SK-N-SH (cell line): ENCODE measurements at regions not wholly inside any gene's neighbourhood (a gene's known extent, or its start where the extent isn't known, plus 50 kb on each side); places are given as distances from the start of the nearest gene placed in this dataset.

Source experiments
- CTCF ChIA-PET: fragments of 300-600, 350-600 bp; formaldehyde crosslinking; extraction: SDS; loops from one replicate; lab custom pipeline; 2021; lab: Yijun Ruan, JAX
- POLR2A ChIA-PET: fragments of 350-600 bp; sonication (Branson Sonifier 250); formaldehyde crosslinking; extraction: SDS; loops from one replicate; lab custom pipeline; 2020; ENCODE audit warnings: antibody characterized with exemption, inconsistent platforms; lab: Yijun Ruan, JAX
- DNase-seq: peaks from one replicate; pipeline ENCODE4 v3.0.0; 2012
- H2AFZ ChIP-seq: fragments of 200-600 bp; sonication (generic); 2 replicates; pipeline ENCODE4 v1.8.1; 2016; ENCODE audit warnings: antibody characterized with exemption, mild to moderate bottlenecking, low read depth
- H3F3A ChIP-seq: fragments of 200-600 bp; sonication (generic); replicated peaks from 2 replicates; pipeline ENCODE3; 2016; ENCODE audit warnings: antibody characterized with exemption, mild to moderate bottlenecking; ENCODE audit not compliant: insufficient read depth
- H3K27ac ChIP-seq, 2 experiments: fragments of 200-500 bp in 1 of 2; fragments of 200-600 bp in 1 of 2; sonication (Bioruptor generic) in 1 of 2; sonication (generic), shearing (Covaris generic) in 1 of 2; 2 replicates each; pipeline versions ENCODE4 v1.5.1 to v1.6.1; 2014 to 2016; ENCODE audit warnings: low read depth in 2 of 2, inconsistent platforms in 1 of 2, low read length in 1 of 2, mild to moderate bottlenecking in 1 of 2, mixed read lengths in 1 of 2
- H3K27me3 ChIP-seq: fragments of 200-600 bp; sonication (generic), shearing (Covaris generic); 2 replicates; pipeline ENCODE4 v1.6.1; 2016; ENCODE audit warnings: mixed run types; ENCODE audit not compliant: insufficient read depth
- H3K36me3 ChIP-seq, 2 experiments: fragments of 200-500 bp in 1 of 2; fragments of 200-600 bp in 1 of 2; sonication (Bioruptor generic) in 1 of 2; sonication (generic) in 1 of 2; replicated peaks in 1 of 2; 2 replicates each; pipeline versions ENCODE3 to v1.5.1; 2014 to 2016; ENCODE audit warnings: low read length in 1 of 2, mild to moderate bottlenecking in 1 of 2; ENCODE audit not compliant: insufficient read depth in 2 of 2, control insufficient read depth in 1 of 2
- H3K4me1 ChIP-seq, 2 experiments: fragments of 200-500 bp in 1 of 2; fragments of 200-600 bp in 1 of 2; sonication (Bioruptor generic) in 1 of 2; sonication (generic), shearing (Covaris generic) in 1 of 2; 2 replicates each; pipeline versions ENCODE4 v1.5.1 to v1.6.1; 2014 to 2016; ENCODE audit warnings: low read depth in 1 of 2, low read length in 1 of 2, mixed run types in 1 of 2; ENCODE audit not compliant: insufficient read depth in 2 of 2, control insufficient read depth in 1 of 2
- H3K4me2 ChIP-seq: fragments of 200-600 bp; sonication (generic), shearing (Covaris generic); 2 replicates; pipeline ENCODE4 v1.6.1; 2017; ENCODE audit warnings: mixed run types
- H3K4me3 ChIP-seq, 2 experiments: fragments of 200-500 bp in 1 of 2; fragments of 200-600 bp in 1 of 2; sonication (Bioruptor generic) in 1 of 2; sonication (generic), shearing (Covaris generic) in 1 of 2; 2 replicates each; pipeline versions ENCODE4 v1.5.1 to v1.8.1; 2014 to 2016; ENCODE audit warnings: low read depth in 2 of 2, inconsistent platforms in 1 of 2, low read length in 1 of 2, mild to moderate bottlenecking in 1 of 2, mixed read lengths in 1 of 2, moderate library complexity in 1 of 2
- H3K79me2 ChIP-seq: fragments of 200-600 bp; sonication (generic); 2 replicates; pipeline ENCODE4 v1.8.1; 2017; ENCODE audit warnings: mild to moderate bottlenecking; ENCODE audit not compliant: insufficient read depth
- H3K9ac ChIP-seq: fragments of 200-600 bp; sonication (generic); 2 replicates; pipeline ENCODE4 v1.6.1; 2017; ENCODE audit warnings: mixed run types
- H3K9me2 ChIP-seq: fragments of 200-600 bp; sonication (generic); 2 replicates; pipeline ENCODE4 v1.6.1; 2017; ENCODE audit warnings: mixed run types
- H3K9me3 ChIP-seq: fragments of 200-600 bp; sonication (generic); 2 replicates; pipeline ENCODE4 v1.6.1; 2017; ENCODE audit warnings: mixed run types, mild to moderate bottlenecking, moderate library complexity
- H4K20me1 ChIP-seq: fragments of 200-600 bp; sonication (generic); 2 replicates; pipeline ENCODE4 v1.6.1; 2017; ENCODE audit warnings: mild to moderate bottlenecking, mixed run types; ENCODE audit not compliant: insufficient read depth
- CTCF ChIP-seq: fragments of 200-600 bp; sonication (generic); IDR thresholded peaks from 2 replicates; pipeline ENCODE4 v1.6.1; 2017; ENCODE audit warnings: antibody characterized with exemption, mild to moderate bottlenecking, moderate library complexity
- ELF1 ChIP-seq: IDR thresholded peaks from 2 replicates; pipeline ENCODE4 v1.4.0; 2012
- EP300 ChIP-seq, 2 experiments: IDR thresholded peaks; 2 replicates each; pipeline versions ENCODE4 v1.4.0 to v1.6.1; 2012; ENCODE audit warnings: borderline replicate concordance in 1 of 2, low read depth in 1 of 2, low read length in 1 of 2
- EZH2phosphoT487 ChIP-seq: fragments of 200-600 bp; sonication (generic); IDR thresholded peaks from 2 replicates; pipeline ENCODE4 v1.6.1; 2017; ENCODE audit warnings: low read depth, mixed run types, mild to moderate bottlenecking, antibody characterized with exemption, moderate library complexity, borderline replicate concordance
- FOSL2 ChIP-seq: IDR thresholded peaks from 2 replicates; pipeline ENCODE4 v1.4.0; 2012; ENCODE audit warnings: low read depth, mild to moderate bottlenecking, moderate library complexity, borderline replicate concordance
- FOXJ3 ChIP-seq: sonication (generic); formaldehyde crosslinking; IDR thresholded peaks from 2 replicates; pipeline ENCODE4 v1.5.1; 2020; ENCODE audit warnings: mild to moderate bottlenecking, missing genetic modification reagents
- JUND ChIP-seq: IDR thresholded peaks from 2 replicates; pipeline ENCODE4 v1.4.0; 2012
- MAX ChIP-seq: IDR thresholded peaks from 2 replicates; pipeline ENCODE4 v1.4.0; 2012; ENCODE audit warnings: low read depth
- MEF2A ChIP-seq: IDR thresholded peaks from 2 replicates; pipeline ENCODE4 v1.4.0; 2012; ENCODE audit warnings: low read depth, borderline replicate concordance
- MXI1 ChIP-seq: IDR thresholded peaks from 2 replicates; pipeline ENCODE4 v1.6.1; 2012; ENCODE audit warnings: mild to moderate bottlenecking, low read depth, low read length, improper control_type of control experiment
- NFIC ChIP-seq: IDR thresholded peaks from 2 replicates; pipeline ENCODE4 v1.4.0; 2012; ENCODE audit warnings: borderline replicate concordance
- PBX3 ChIP-seq: IDR thresholded peaks from 2 replicates; pipeline ENCODE4; 2012
- POLR2AphosphoS5 ChIP-seq: IDR thresholded peaks from 2 replicates; pipeline ENCODE4 v1.6.1; 2012; ENCODE audit warnings: low read depth, low read length
- RAD21 ChIP-seq: IDR thresholded peaks from 2 replicates; pipeline ENCODE4 v1.6.1; 2012; ENCODE audit warnings: mild to moderate bottlenecking, low read length
- RCOR1 ChIP-seq: fragments of 150-350 bp; IDR thresholded peaks from 2 replicates; pipeline ENCODE4 v1.6.1; 2017; ENCODE audit warnings: antibody characterized with exemption, low read length
- SMC3 ChIP-seq: IDR thresholded peaks from 2 replicates; pipeline ENCODE4 v1.6.1; 2012; ENCODE audit warnings: low read depth, low read length, improper control_type of control experiment
- USF1 ChIP-seq: IDR thresholded peaks from 2 replicates; pipeline ENCODE4 v1.4.0; 2012; ENCODE audit warnings: low read depth, borderline replicate concordance
- WGBS: methylation state at CpG from one replicate; pipeline ENCODE4 v1.1.6; 2017; ENCODE audit warnings: low lambda C conversion rate; 5-methylcytosine and 5-hydroxymethylcytosine counted together

GRCh38 chr2:179338681-179339080, 74.0 kb upstream of the SESTD1 start:
- Histone ChIP-seq H3K4me3 (no peak overlapping the region), H3K9ac (no peak overlapping the region), H2AFZ (no peak overlapping the region), H3K9me2 (no peaks in the 10 kb centered on the region), H3K9me3 (no peaks in the 10 kb centered on the region), H3K36me3 (no peaks in the 10 kb centered on the region), H3K4me2 (no peak overlapping the region), H3K79me2 (no peaks in the 10 kb centered on the region), H4K20me1 (no peaks in the 10 kb centered on the region), H3K27me3 (no peaks in the 10 kb centered on the region), H3K4me1 (peaks cover 3 to 5% of the 10 kb centered on the region in 2 experiments; a peak in 3 of 4 replicates), H3F3A (no peaks in the 10 kb centered on the region), H3K27ac (no peak overlapping the region)
- DNase-seq: no peak
- no peak for TF ChIP-seq EP300 (IDR thresholded peaks at IDR 0.05; ENCODE audit: borderline replicate concordance in 1 of 2, low read depth in 1 of 2, low read length in 1 of 2)
- TF ChIP-seq FOXJ3: no peak
- no peak for TF ChIP-seq RAD21
- TF ChIP-seq MEF2A: no peak
- no peak for TF ChIP-seq RCOR1
- no peak for TF ChIP-seq MAX
- TF ChIP-seq CTCF: no peak
- TF ChIP-seq ELF1: no peak
- TF ChIP-seq USF1: no peak
- TF ChIP-seq PBX3: no peak
- no peak for TF ChIP-seq NFIC
- no peak for TF ChIP-seq SMC3
- no peak for TF ChIP-seq MXI1
- no peak for TF ChIP-seq FOSL2
- TF ChIP-seq EZH2phosphoT487: no peak
- TF ChIP-seq JUND: no peak
- TF ChIP-seq POLR2AphosphoS5: no peak
- POLR2A ChIA-PET: no interaction called here
- CTCF ChIA-PET: no interaction called here
- WGBS: 81% methylated on average over 3 of the region's 3 CpGs
